Activated CD4-positive, CD25-positive, alpha-beta regulatory T cell (primary cell): ENCODE measurements at regions not wholly inside any gene's neighbourhood (a gene's known extent, or its start where the extent isn't known, plus 50 kb on each side); places are given as distances from the start of the nearest gene placed in this dataset.

Experiments
- DNase-seq, 4 experiments: peaks; one replicate each; lab custom pipeline; 2025; lab: John Stamatoyannopoulos, UW

DNA sequence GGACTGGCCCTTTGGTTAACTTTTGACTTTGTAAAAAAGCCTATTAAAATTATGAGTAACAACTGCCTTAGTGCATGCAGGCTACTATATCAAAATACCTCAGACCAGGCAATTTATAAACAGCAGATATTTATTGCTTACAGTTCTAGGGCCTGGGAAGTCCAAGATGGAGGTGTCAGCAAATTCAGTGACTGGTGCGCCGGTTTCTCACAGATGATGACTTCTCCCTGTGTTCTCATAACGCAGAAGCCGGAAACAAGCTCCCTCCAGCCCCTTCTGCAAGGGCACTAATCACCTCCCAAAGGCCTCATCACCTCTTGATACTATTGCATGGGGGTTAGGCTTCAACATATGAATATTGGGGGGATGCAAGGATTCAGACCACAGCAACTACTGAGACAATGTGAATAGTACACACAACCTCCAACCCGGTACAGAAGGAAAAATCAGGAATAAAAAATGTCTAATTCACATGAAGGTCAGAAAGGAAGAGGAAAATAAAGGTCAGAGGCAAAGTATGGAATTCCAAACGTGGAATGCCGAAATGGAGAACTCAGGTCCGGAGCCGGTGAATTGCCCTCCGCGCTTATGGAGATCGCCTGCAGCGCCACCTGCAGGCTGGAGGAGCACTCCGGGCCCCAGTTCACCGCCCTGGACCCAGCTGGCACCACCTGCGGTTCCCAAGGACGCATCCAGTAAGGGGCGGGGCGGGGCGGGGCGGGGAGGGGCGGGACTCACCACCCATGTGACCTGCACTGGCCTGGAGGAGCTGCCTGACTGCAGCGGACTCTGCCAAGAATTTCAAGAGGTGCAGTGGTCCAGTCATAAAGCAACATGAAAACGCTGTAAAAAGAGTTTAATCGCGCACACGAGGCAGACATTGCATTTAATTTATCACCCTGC, 203.4 kb downstream of the KIF26A start:
- DNase-seq = no peak

DNA sequence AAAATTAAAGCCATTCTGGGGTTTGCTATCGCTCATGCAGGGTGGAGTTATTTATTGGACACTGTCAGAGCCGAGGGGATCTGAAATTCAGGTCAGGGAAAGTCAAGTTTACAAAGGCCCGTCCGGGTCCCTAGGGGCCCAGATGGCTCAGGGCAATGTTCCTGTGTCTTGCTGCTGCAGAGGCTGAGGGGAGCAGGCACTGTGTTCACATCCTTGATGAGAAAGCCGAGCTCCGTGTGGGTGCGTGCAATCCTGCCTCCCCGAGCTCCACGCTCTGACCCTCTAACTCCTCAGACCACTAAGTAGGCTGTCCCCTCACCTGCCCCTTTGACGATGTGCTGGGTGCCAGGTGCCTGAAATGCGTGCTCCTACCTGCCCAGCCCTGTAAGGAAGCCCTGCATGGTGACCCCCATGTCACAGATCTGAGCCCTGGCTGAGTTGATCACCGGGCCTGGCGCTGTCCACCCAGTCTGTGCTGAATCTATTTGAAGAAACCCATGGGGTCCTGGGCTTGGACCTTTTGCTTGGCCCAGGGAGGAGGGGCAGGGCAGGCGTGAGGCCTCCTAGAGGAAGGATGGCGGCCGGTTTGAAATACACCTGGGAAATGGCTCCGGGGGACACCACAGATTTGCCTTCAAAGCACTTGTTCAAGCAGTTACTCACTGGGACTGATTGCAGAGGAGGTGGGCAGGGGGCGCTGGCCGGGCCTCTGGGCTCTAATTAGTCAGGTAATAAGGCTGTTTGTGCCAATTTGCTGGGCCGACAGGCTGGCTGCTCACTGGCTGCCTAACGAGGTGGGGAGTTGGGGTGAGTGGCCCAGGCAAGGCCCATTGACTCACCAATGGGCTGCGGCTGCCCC, 204.3 kb downstream of the KIF26A start:
- DNase-seq = no peak

DNA sequence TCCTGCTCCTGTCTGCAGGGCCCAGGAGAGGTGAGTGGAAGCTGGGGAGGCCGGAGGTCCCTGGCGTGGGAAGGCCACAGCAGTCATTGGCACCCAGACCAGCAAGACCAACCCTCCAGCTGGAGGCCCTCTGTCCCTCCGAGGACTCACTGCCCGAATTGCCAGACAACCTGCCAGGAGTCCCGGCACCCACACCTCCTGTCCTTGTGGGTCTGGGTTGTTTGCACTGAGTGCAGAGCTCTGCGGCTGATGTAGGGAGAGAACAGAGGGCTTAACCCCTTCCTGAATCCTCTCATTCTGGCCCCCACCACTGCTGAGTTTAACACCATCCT, 204.9 kb downstream of the KIF26A start:
- DNase-seq = no peak

DNA sequence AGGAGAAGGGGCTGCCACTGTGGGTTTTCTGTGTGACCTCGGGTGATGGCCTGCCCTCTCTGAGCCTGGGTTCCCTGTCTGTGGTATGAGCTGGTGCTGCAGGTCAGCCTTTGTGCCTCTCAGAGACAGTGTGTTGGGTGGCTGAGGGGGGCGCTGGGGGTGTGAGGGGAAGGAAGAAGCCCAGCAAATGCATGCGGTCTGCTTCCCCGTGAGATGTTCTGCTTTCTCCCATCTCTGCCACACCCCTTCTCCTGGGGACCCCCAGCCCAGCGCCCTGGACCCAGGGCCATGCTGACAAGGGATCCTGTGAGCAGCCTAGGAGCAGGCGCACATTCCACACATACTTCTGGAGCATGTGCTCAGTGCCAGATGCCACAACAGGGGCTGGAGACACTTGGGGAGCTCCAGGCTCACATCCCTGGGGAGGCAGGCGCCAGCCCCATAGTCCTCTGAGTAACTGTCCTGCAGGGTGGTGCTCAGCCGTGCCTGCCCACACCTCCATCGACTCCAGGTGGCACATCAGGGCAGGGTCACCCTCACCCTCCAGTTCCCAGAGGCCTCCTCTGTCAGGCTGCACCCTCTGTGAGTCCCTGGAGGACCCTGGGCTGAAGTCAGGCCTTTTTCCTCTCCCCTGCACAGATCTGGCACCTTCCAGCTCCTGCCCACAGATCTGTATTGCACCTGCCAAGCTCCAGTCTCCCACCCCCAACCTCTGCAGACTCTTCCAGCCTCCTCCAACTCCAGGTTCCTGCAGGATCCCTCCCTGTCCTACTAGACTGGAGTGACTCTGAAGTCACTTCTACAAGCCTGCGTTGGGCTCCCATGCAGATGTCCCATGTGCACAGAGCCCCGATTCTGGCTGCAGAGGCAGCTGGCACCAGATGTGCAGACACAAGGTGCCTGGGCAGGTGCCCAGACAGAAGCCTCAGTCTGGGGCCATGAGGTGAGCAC, 205.6 kb downstream of the KIF26A start:
- no peak for DNase-seq

DNA sequence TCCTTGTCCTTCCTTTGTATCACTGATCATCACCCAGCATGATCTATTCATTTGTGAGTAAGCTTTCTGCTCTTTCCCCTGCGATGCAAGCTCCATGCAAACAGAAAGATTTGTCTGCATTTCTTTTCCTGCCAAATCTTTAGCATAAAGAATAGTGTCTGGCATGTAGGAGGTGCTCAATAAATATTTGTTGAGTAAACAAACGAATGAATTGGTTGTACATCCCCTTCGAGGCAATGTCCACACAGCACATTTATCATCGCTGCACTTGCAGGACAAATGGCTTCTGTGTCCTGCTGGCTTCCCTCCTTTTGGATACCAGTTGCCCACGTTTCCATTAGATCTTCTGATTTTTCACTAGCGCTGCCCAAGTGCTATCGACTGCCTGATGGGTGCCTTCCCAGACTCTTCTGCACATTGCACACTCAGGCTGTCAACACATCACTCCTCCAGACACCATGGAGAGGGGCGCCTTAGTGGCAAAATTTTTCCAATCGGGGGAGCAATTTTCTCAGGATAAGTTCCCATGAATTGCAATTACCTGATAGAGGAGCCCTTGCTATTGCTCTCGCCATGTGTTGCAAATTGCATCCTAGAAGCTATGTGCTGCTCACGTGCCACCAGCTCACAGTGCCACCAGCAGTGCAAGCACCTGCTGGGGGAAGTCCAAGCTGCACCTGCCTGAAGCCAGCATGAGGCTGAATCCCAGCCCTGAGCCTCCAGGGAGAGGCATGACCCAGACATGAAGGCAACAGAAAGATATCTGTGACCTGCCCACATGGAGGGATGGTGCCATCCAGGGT, 206.6 kb downstream of the KIF26A start:
- no peak for DNase-seq

DNA sequence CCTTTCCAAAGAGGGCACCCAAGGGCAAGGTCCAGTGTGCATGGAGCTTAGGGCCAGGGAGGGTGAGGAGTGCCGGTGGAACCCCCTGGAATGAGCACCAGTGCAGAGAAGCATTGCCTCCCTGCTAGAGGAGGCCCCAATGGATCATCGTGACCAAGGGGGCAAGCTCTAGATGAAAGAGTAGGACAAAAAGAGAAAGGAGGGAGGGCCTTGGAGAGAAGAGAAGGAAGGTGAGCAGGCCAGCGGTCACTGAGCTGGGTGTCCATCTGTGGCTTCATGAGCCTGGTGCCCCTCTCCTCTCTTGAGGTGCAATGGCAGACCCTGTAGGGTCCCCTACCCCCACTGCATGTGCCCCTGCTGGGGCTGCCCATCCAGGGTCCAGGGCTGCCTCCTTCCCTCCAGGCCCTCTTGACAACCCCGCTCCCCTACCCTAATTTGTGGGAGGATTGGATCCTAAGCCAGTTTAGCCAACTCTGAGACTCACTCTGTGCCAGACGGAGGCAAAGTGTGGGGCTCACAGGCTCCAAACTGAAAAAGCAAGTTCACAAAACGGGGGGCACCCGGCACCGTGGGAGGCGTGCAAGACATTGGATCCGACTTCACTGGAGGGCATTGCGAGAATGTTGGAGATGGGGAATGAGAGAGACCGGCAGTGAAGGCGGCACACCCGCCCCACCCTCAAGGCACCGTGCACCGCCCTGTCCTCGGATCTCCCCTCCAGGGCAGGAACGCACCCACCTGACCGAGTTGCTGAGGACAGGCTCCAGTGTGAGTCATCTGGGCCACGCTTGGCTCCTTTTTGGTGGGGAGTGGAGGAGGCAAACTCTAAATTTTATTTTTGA, 207.5 kb downstream of the KIF26A start:
- DNase-seq = no peak

DNA sequence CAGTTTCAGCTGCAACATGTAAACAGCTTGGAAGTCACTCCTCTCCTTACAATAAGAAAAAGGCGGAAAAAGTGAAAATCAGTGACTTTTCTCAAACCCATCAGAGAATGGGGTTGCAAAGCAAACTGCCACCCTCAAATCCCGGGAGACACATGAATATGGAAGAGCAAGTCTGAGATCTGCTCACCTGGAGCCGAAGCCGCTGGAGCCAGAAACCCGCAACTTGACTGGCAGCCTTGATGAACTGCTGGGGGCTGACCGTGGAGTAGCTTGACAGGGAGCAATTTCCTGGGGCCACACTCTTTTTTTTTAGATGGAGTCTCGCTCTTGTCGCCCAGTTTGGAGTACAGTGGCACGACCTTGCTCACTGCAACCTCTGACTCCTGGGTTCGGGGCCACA, 208.2 kb downstream of the KIF26A start:
- DNase-seq = no peak

DNA sequence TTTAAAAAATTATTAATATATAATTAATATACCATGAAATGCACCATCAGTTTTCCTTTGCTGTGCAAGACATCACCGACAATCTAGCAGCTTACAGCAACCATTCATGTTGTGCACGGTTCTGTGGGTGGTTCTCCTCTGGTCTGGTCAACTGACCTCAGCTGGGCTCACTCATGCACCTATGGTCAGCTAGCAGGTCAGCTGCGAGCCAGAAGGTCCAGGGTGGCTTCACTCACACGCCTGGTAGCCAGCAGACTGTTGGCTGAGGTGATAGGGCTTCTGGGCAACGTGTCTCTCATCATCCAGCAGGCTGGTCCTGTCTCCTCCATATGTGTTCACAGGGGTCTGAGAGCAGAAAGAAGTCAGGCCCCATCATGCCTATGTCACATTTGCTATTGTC, 210.4 kb downstream of the KIF26A start:
- DNase-seq = no peak

DNA sequence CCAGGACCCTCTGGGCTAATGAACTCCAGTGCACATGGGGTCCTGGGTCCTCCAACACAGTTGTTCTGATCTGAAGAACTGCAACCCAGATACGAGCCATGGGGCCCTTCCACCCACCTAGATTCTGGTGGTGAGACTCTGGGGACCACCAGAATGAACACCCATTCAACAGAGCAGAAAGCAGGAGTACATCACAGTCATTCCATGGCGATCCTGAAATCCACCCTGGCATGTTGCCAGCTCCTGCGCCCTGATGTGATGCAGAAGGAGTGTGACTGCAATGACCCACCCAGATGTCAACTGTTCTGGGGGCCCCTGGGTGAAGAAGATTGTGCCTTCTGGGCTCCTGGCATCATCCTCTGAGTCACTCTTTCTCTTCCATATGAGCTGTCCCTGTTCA, 211.6 kb downstream of the KIF26A start:
- no peak for DNase-seq

DNA sequence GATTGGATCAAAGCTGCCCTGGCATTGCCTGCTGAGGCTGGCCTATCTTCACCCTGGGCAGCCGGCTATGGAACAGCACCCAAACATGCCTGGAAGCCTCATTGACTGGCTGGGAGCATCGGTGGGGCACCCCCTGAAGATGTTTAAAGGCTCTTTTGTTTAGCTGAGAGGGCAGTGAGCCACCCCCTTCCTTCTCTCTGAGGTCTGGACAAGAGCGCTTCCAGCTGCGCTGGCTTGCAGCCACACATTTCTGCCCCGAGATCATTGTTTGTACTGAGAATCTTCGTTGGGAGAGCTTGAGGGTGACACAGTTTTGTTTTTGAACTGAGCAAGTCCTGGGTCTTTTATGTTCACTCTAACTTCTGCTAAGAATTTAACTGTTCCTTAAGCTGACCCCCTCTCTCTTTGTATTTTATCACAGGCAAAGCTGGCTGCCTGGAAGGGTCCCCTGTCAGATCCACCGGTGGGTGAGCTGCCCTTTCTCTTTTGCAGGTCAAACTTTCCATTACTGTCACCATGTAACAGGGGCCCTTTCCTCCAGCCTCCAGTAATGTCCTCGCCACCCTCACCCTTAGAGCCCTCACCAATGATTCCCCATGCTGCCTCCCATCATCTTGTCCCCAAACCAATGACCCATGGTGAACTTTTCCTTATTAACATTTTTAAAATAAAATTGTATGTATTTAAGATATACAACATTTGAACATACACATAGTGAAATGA, 212.2 kb downstream of the KIF26A start:
- no peak for DNase-seq

DNA sequence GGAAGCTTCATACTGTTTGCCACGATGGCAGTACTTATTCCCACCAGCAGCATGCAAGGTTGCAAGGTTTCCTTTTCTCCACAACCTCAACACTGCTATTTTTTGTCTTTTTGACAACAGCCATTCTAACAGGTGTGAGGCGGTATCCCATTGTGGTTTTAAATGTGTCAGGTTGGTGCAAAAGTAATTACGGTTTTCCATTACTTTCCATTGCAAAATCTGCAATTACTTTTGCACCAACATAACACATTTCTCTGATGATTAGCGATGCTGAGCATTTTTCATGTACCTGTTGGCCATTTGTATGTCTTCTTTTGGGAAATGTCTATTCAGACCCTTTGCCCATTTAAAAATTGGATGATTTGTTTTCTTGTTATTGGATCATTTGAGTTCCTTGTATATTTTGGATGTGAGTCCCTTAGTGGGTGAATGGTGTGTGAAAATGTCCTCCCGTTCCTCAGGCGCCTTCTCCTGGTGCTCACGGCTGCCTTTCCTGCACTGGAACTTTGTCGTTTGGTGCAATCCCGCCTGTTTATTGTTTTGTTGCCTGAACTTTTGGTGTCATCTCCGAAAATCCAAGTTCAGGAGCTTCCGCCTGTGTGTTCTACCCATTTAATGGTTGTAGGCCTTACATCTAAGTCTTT, 213.6 kb downstream of the KIF26A start:
- no peak for DNase-seq

DNA sequence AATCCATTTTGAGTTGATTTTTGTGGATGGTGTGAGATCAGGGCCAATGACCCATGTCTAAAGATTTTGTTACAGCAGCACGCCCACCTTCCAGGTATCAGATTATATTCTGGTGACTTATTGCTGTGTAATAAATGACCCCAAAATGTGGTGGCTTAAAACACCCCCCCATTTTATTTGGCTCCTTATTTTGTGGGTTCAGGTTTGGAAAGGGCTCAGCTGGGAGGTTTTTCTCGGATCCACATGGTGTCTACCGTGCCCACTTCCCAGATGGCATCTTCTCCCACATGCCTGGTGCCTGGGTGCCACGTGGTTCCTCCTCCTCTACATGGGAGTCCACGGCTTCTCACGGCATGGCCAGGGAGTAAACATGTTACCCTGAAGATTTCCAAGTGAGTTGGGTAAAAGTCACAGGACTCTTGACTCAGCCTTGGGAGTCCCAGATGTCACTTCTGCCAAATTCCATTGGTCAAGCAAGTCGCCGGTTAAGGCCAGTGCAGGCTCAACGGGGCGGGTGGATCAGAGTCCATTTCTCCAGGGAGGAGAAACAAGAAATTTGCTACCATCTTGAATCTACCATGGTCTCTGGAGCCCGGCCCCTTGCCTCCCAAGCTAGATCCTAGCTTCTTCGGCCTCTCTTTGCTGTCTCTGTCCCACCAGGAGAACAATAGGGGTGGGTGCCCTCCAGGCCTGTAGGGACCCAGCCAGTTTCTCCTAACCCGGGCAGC, 214.3 kb downstream of the KIF26A start:
- no peak for DNase-seq

DNA sequence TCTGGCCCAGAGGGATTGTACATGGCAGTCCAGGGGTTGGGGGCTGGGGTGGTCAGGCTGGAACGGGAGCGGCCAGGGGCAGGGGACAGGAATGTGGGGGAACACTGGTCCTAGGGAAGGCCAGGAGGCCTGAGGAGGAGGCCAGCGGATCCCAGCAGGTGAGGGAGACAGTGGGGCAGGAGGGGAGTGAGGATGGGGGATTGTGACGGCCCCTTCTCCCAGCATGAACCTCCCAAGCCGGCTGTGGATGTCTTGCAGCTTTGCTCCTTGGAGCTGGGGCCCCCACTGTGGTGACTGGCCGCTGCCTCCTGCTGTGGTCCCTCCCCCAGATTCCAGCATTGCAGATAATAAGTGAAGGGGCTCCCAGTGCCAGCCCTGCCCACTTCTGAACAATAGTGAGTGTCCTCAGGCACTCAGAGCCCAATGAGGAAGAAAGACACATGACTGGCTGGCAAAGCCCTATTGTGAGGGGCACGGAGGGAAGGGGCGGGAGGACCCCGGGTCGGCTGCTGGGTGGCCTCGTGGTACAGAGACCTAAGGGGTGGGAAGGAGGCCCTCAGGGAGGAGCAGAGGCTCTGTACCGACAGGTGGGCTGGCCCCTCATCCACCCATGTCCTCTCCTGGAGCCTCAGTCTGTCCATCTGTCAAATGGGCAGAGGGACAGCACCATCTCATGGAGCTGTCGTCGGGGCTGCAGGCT, 215.0 kb downstream of the KIF26A start:
- DNase-seq = no peak

DNA sequence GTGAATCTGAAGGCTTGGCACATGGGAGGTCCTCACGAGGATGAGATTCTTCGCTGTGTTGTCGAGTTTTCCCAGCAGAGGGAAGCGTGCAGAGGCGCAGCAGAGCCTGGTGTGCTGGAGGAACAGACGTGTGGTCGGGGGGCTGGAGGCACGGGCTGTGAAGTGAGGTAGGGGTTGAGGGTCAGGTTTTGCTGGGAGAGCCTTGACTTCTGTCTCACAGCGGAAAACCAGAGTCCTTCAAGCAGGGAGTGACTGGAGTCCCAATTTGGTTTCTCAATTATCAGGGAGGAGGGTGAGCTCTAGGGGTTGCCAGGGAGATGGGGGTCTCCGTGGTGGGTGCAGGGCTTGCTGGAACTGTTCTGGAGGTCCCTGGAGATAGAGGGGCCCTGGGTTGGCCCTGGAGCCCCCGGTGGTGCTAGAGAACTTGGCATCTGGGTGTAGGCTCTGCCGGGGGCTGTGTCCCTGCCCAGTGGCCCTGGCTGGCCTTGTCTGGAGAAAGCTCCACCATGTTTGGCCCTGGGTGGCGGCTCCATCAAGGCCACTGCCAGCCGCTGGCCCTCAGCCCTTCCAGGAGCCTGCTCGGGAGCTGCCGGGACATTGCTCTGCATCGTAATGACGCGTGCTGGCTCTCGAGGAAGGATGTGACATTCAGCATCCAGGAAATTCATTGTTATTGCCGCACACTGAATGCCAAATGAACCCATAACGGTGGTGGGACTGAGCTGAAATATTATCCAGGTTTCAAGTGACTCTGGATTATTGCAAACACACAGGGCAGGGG, 215.7 kb downstream of the KIF26A start:
- DNase-seq = no peak

DNA sequence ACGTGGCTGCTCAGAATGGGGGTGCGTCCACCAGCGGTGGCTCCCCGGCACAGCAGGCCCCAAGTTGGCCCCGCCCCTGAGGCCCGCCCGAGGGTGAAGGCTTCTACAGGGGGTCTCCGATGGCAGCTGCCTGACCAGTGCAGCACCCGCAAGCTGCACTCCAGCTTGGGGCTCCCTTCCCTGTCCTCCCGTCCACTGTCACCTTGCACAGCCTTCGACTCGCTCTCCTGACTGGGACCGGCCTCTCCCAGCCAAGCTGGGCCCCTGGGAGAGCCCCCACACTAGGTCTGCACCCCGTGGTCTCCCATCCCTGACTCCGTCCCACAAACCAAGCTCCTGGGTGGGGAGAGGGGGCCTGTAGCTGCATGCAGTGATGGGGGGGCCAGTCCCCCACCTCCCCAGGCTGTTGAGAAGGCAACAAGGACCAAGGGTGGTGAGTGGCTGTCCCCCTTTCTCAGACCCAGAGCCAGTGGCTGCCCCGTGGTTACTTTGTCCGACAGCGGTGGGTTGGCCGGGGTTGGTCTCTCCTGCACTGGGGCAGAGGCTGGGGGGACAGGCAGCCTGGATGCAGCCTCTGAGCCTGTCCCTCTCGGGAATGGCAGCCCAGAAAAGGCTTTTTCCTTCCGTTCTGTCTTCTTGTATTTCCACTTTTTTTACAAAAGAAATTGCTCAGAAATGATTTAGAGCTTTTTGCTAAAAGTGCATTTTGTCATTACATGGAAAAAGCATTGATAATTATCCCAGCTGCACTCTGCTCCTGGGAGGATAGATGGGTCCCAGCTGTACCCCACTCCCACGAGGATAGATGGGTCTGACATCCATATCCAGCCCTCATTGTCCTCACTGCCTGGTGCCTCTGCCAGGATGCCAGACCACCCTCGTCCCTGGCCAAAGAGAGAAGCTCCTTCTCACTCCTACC, 217.0 kb downstream of the KIF26A start:
- DNase-seq = no peak
